ENCODE measurements at regions not wholly inside any gene's neighbourhood (a gene's known extent, or its start where the extent isn't known, plus 50 kb on each side); places are given as distances from the start of the nearest gene placed in this dataset.

GRCh38 chr5:88483964-88484672, 215.5 kb upstream of the TMEM161B start:
- no peaks in the 10 kb centered on the region for H3K9me3 ChIP-seq (ENCODE audit: control extremely low read depth in 1 of 5, control insufficient read depth in 4 of 5, insufficient read depth in 2 of 5, low read depth in 1 of 5, low read length in 4 of 5)
- WGBS (ENCODE audit: insufficient coverage), result 100% methylated on average over 2 of the region's 10 CpGs
- no peaks in the 10 kb centered on the region for H3K4me1 ChIP-seq (ENCODE audit: control extremely low read depth in 1 of 4, control insufficient read depth in 4 of 4, insufficient read depth in 4 of 4, low read length in 3 of 4)
- DNase-seq, result no peak
- H3K27me3 ChIP-seq (replicated peaks in 2 of 5; ENCODE audit: control insufficient read depth in 4 of 5, insufficient read depth in 5 of 5, low read length in 4 of 5), result peaks cover 0 to 4% (median 0%) of the 10 kb centered on the region in 5 experiments
- no peak overlapping the region for H3K4me3 ChIP-seq (ENCODE audit: control insufficient read depth in 1 of 7, extremely low read depth in 1 of 7, insufficient read depth in 4 of 7, low read depth in 2 of 7, low read length in 6 of 7)
- CTCF ChIA-PET, result no interaction called here
- POLR2A ChIA-PET, result no interaction called here
- H3K27ac ChIP-seq (ENCODE audit: insufficient read depth in 1 of 2, low read depth in 1 of 2, low read length in 2 of 2, poor library complexity in 1 of 2, severe bottlenecking in 2 of 2), result no peak overlapping the region
- H3K36me3 ChIP-seq (ENCODE audit: control insufficient read depth in 4 of 4, insufficient read depth in 4 of 4, low read length in 3 of 4), result no peaks in the 10 kb centered on the region

DNA sequence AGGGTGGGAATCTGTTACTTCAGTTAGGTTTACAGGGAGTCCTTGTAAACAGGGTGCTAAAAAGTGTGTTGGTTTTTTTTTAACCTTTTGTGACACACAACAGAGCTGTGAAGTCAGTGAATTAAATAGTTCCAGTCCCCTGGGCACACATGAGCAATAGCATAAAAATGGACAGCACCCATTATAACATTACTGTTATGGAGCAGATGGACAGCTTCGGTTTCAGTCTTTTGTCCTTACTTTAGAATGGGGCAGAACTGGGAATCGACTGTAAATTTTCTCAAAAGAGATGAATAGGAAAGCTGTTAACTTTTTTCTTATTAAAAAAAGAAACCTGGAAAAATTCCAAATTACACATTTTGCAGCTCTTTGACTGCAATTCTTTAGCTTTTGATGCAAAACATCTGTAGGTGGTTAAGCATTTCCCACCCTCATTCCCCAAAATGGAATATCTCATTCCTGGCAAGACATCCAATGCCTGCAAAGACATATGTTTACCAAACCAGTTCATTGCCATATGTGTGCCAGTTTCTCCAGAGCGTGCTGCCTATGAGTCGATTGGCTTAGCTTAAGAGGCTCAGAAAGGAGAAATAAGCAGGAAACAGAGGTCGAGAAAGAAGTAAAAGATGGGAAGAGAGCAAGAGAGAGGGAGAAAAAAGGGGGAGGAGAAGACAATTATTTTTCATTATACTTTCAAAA, 212.3 kb upstream of the TMEM161B start:
- ChIA-PET CTCF (no interaction called here), POLR2A (no interaction called here)
- Histone ChIP-seq H3K27ac (ENCODE audit: insufficient read depth in 1 of 2, low read depth in 1 of 2, low read length in 2 of 2, poor library complexity in 1 of 2, severe bottlenecking in 2 of 2) (no peak overlapping the region), H3K4me3 (ENCODE audit: control insufficient read depth in 1 of 7, extremely low read depth in 1 of 7, insufficient read depth in 4 of 7, low read depth in 2 of 7, low read length in 6 of 7) (no peak overlapping the region), H3K27me3 (replicated peaks in 2 of 5; ENCODE audit: control insufficient read depth in 4 of 5, insufficient read depth in 5 of 5, low read length in 4 of 5) (peaks cover 0 to 4% (median 0%) of the 10 kb centered on the region in 5 experiments), H3K9me3 (ENCODE audit: control extremely low read depth in 1 of 5, control insufficient read depth in 4 of 5, insufficient read depth in 2 of 5, low read depth in 1 of 5, low read length in 4 of 5) (no peaks in the 10 kb centered on the region), H3K4me1 (ENCODE audit: control extremely low read depth in 1 of 4, control insufficient read depth in 4 of 4, insufficient read depth in 4 of 4, low read length in 3 of 4) (no peaks in the 10 kb centered on the region), H3K36me3 (ENCODE audit: control insufficient read depth in 4 of 4, insufficient read depth in 4 of 4, low read length in 3 of 4) (no peaks in the 10 kb centered on the region)
- WGBS (ENCODE audit: insufficient coverage), result 100% methylated on average over 2 of the region's 5 CpGs
- DNase-seq, result no peak

DNA sequence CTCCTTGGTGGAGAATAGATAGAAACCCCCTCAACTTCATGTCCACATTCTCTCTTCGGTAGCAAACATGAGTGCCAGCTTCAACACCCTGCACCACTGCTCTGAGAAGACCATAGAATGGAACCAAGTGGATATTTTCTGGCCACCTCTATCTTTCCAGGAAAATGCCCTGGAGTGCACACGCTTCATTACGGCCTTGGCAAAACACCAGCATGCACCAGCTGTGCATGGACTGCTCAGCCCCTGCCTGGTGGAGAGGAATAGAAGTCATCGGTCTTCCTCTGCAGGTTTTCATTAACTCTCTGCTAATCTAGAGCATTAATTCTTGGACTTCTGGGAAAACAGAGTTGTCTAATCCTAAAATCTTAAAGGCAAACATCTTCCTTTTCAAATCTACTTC, 211.6 kb upstream of the TMEM161B start:
- WGBS (ENCODE audit: insufficient coverage), result 100% methylated on average over 2 of the region's 4 CpGs
- Histone ChIP-seq H3K4me1 (ENCODE audit: control extremely low read depth in 1 of 4, control insufficient read depth in 4 of 4, insufficient read depth in 4 of 4, low read length in 3 of 4) (no peaks in the 10 kb centered on the region), H3K4me3 (ENCODE audit: control insufficient read depth in 1 of 7, extremely low read depth in 1 of 7, insufficient read depth in 4 of 7, low read depth in 2 of 7, low read length in 6 of 7) (no peak overlapping the region), H3K9me3 (ENCODE audit: control extremely low read depth in 1 of 5, control insufficient read depth in 4 of 5, insufficient read depth in 2 of 5, low read depth in 1 of 5, low read length in 4 of 5) (no peaks in the 10 kb centered on the region), H3K36me3 (ENCODE audit: control insufficient read depth in 4 of 4, insufficient read depth in 4 of 4, low read length in 3 of 4) (no peaks in the 10 kb centered on the region), H3K27me3 (replicated peaks in 2 of 5; ENCODE audit: control insufficient read depth in 4 of 5, insufficient read depth in 5 of 5, low read length in 4 of 5) (peaks cover 0 to 4% (median 0%) of the 10 kb centered on the region in 5 experiments), H3K27ac (ENCODE audit: insufficient read depth in 1 of 2, low read depth in 1 of 2, low read length in 2 of 2, poor library complexity in 1 of 2, severe bottlenecking in 2 of 2) (no peak overlapping the region)
- ChIA-PET CTCF (no interaction called here), POLR2A (no interaction called here)
- DNase-seq, result no peak

DNA sequence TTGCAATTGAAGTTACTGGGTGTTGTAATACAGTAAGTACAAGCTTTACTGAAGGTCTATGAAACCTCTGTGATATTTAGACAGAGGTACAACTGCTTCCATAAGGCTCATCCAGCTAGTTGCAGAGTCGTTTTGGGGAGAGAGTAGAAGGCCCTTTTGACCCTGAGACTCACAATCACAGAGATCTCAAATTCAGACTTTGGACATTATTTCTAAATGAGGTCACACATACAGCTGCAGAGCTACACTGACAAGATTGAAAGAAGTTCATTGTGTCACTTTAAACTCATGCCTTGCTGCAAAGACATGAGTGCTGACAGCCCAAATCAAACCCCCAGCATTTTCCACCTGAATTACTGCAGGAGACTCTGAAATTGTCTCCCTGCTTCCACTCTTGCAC, 205.9 kb upstream of the TMEM161B start:
- H3K9me3 ChIP-seq (ENCODE audit: control extremely low read depth in 1 of 5, control insufficient read depth in 4 of 5, insufficient read depth in 2 of 5, low read depth in 1 of 5, low read length in 4 of 5), result no peaks in the 10 kb centered on the region
- ChIA-PET CTCF (no interaction called here), POLR2A (no interaction called here)
- H3K27me3 ChIP-seq (replicated peaks in 2 of 5; ENCODE audit: control insufficient read depth in 4 of 5, insufficient read depth in 5 of 5, low read length in 4 of 5), result peaks cover 0 to 7% (median 0%) of the 10 kb centered on the region in 5 experiments
- no peak for DNase-seq
- 88% methylated on average over 1 of the region's 1 CpG for WGBS (ENCODE audit: insufficient coverage)
- no peak overlapping the region for H3K4me3 ChIP-seq (ENCODE audit: control insufficient read depth in 1 of 7, extremely low read depth in 1 of 7, insufficient read depth in 4 of 7, low read depth in 2 of 7, low read length in 6 of 7)
- H3K36me3 ChIP-seq (ENCODE audit: control insufficient read depth in 4 of 4, insufficient read depth in 4 of 4, low read length in 3 of 4), result no peaks in the 10 kb centered on the region
- H3K27ac ChIP-seq (ENCODE audit: insufficient read depth in 1 of 2, low read depth in 1 of 2, low read length in 2 of 2, poor library complexity in 1 of 2, severe bottlenecking in 2 of 2), result no peak overlapping the region
- no peaks in the 10 kb centered on the region for H3K4me1 ChIP-seq (ENCODE audit: control extremely low read depth in 1 of 4, control insufficient read depth in 4 of 4, insufficient read depth in 4 of 4, low read length in 3 of 4)

DNA sequence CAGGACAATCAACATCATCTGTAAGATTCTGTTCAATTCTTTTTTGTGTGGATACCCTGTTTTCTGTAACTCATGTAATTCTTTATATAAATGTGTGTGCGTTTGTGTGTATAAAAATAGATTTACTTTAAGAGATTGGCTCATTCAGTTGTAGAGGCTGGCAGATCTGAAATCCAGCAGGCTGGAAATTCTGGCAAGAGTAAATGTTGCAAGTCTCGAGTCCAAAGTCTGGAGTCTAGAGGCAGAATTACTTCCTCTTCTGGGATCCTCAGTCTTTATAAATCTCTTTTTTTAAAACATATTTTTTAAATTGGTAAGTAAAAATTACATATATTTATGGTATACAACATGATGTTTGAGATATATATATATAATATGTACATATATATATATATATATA, 202.1 kb upstream of the TMEM161B start:
- POLR2A ChIA-PET, result no interaction called here

GRCh38 chr5:88459971-88460370, 191.3 kb upstream of the TMEM161B start:
- ChIA-PET POLR2A (no interaction called here), CTCF (no interaction called here)
- 100% methylated on average over 1 of the region's 3 CpGs for WGBS (ENCODE audit: insufficient coverage)
- Histone ChIP-seq H3K4me1 (ENCODE audit: control extremely low read depth in 1 of 4, control insufficient read depth in 4 of 4, insufficient read depth in 4 of 4, low read length in 3 of 4) (no peaks in the 10 kb centered on the region), H3K36me3 (ENCODE audit: control insufficient read depth in 4 of 4, insufficient read depth in 4 of 4, low read length in 3 of 4) (no peaks in the 10 kb centered on the region), H3K27ac (ENCODE audit: insufficient read depth in 1 of 2, low read depth in 1 of 2, low read length in 2 of 2, poor library complexity in 1 of 2, severe bottlenecking in 2 of 2) (no peak overlapping the region), H3K27me3 (replicated peaks in 2 of 5; ENCODE audit: control insufficient read depth in 4 of 5, insufficient read depth in 5 of 5, low read length in 4 of 5) (peaks cover 0 to 5% (median 2%) of the 10 kb centered on the region in 5 experiments), H3K4me3 (ENCODE audit: control insufficient read depth in 1 of 7, extremely low read depth in 1 of 7, insufficient read depth in 4 of 7, low read depth in 2 of 7, low read length in 6 of 7) (no peak overlapping the region), H3K9me3 (ENCODE audit: control extremely low read depth in 1 of 5, control insufficient read depth in 4 of 5, insufficient read depth in 2 of 5, low read depth in 1 of 5, low read length in 4 of 5) (no peaks in the 10 kb centered on the region)
- no peak for DNase-seq

More for the DNA sequence above, 202.1 kb upstream of the TMEM161B start:
- Histone ChIP-seq H3K36me3 (ENCODE audit: control insufficient read depth in 4 of 4, insufficient read depth in 4 of 4, low read length in 3 of 4) (no peaks in the 10 kb centered on the region), H3K4me1 (ENCODE audit: control extremely low read depth in 1 of 4, control insufficient read depth in 4 of 4, insufficient read depth in 4 of 4, low read length in 3 of 4) (no peaks in the 10 kb centered on the region), H3K4me3 (ENCODE audit: control insufficient read depth in 1 of 7, extremely low read depth in 1 of 7, insufficient read depth in 4 of 7, low read depth in 2 of 7, low read length in 6 of 7) (no peak overlapping the region), H3K9me3 (ENCODE audit: control extremely low read depth in 1 of 5, control insufficient read depth in 4 of 5, insufficient read depth in 2 of 5, low read depth in 1 of 5, low read length in 4 of 5) (no peaks in the 10 kb centered on the region), H3K27me3 (replicated peaks in 2 of 5; ENCODE audit: control insufficient read depth in 4 of 5, insufficient read depth in 5 of 5, low read length in 4 of 5) (peaks cover 0 to 9% (median 0%) of the 10 kb centered on the region in 5 experiments), H3K27ac (ENCODE audit: insufficient read depth in 1 of 2, low read depth in 1 of 2, low read length in 2 of 2, poor library complexity in 1 of 2, severe bottlenecking in 2 of 2) (no peak overlapping the region)
- no peak for DNase-seq
- WGBS (ENCODE audit: insufficient coverage), result no CpG with 5 or more reads among the region's 2 CpGs
- CTCF ChIA-PET, result no interaction called here

GRCh38 chr5:88452820-88453219, 184.2 kb upstream of the TMEM161B start:
- POLR2A ChIA-PET, result interaction anchor here (0.6 kb wide), 1 partner anchor 706 kb away, joined by 3 read pairs; no protein-coding TSS in a partner anchor
- no peaks in the 10 kb centered on the region for H3K36me3 ChIP-seq (ENCODE audit: control insufficient read depth in 4 of 4, insufficient read depth in 4 of 4, low read length in 3 of 4)

More at GRCh38 chr5:88452820-88453219, 184.2 kb upstream of the TMEM161B start:
- DNase-seq, result no peak
- H3K4me1 ChIP-seq (ENCODE audit: control extremely low read depth in 1 of 4, control insufficient read depth in 4 of 4, insufficient read depth in 4 of 4, low read length in 3 of 4), result no peaks in the 10 kb centered on the region
- H3K4me3 ChIP-seq (ENCODE audit: control insufficient read depth in 1 of 7, extremely low read depth in 1 of 7, insufficient read depth in 4 of 7, low read depth in 2 of 7, low read length in 6 of 7), result no peak overlapping the region
- H3K9me3 ChIP-seq (ENCODE audit: control extremely low read depth in 1 of 5, control insufficient read depth in 4 of 5, insufficient read depth in 2 of 5, low read depth in 1 of 5, low read length in 4 of 5), result no peaks in the 10 kb centered on the region
- no peak overlapping the region for H3K27ac ChIP-seq (ENCODE audit: insufficient read depth in 1 of 2, low read depth in 1 of 2, low read length in 2 of 2, poor library complexity in 1 of 2, severe bottlenecking in 2 of 2)
- WGBS (ENCODE audit: insufficient coverage), result no CpG with 5 or more reads among the region's 1 CpG
- H3K27me3 ChIP-seq (replicated peaks in 2 of 5; ENCODE audit: control insufficient read depth in 4 of 5, insufficient read depth in 5 of 5, low read length in 4 of 5), result peaks cover 0 to 3% (median 0%) of the 10 kb centered on the region in 5 experiments
- CTCF ChIA-PET, result no interaction called here

All from common myeloid progenitor, CD34-positive (primary cell).